ENCODE measurements at regions not wholly inside any gene's neighbourhood (a gene's known extent, or its start where the extent isn't known, plus 50 kb on each side); places are given as distances from the start of the nearest gene placed in this dataset.

GRCh38 chr20:12171923-12172524, 254.3 kb downstream of the BTBD3 start:
- no peaks in the 10 kb centered on the region for H3K36me3 ChIP-seq
- 63% methylated on average over 2 of the region's 2 CpGs for WGBS
- intact Hi-C loops (cut with DNase I): no loop called here
- no peak for DNase-seq (ENCODE audit: low spot score)
- H3K4me1 ChIP-seq (replicated peaks): no peaks in the 10 kb centered on the region
- H3K27ac ChIP-seq: no peak overlapping the region
- TF ChIP-seq CTCF (IDR thresholded peaks at IDR 0.05) (no peak), POLR2AphosphoS5 (IDR thresholded peaks at IDR 0.05) (no peak), POLR2A (IDR thresholded peaks at IDR 0.05) (no peak)
- no peak overlapping the region for H3K4me3 ChIP-seq
- H3K27me3 ChIP-seq (replicated peaks; ENCODE audit: insufficient read depth): no peaks in the 10 kb centered on the region
- no peaks in the 10 kb centered on the region for H3K9me3 ChIP-seq

GRCh38 chr20:12173347-12174012, 255.8 kb downstream of the BTBD3 start:
- intact Hi-C loops (cut with DNase I): no loop called here
- no peaks in the 10 kb centered on the region for H3K9me3 ChIP-seq
- no peak for TF ChIP-seq CTCF (IDR thresholded peaks at IDR 0.05)
- H3K36me3 ChIP-seq: no peaks in the 10 kb centered on the region
- no peak overlapping the region for H3K4me3 ChIP-seq
- DNase-seq (ENCODE audit: low spot score): no peak
- no peaks in the 10 kb centered on the region for H3K4me1 ChIP-seq (replicated peaks)
- WGBS: 77% methylated on average over 2 of the region's 2 CpGs
- no peak overlapping the region for H3K27ac ChIP-seq
- no peaks in the 10 kb centered on the region for H3K27me3 ChIP-seq (replicated peaks; ENCODE audit: insufficient read depth)

- TF ChIP-seq POLR2A (IDR thresholded peaks at IDR 0.05) (no peak), CTCF (IDR thresholded peaks at IDR 0.05) (no peak), POLR2AphosphoS5 (IDR thresholded peaks at IDR 0.05) (no peak)
- Histone ChIP-seq H3K27ac (no peak overlapping the region), H3K27me3 (replicated peaks; ENCODE audit: insufficient read depth) (no peaks in the 10 kb centered on the region), H3K36me3 (no peaks in the 10 kb centered on the region), H3K9me3 (no peaks in the 10 kb centered on the region), H3K4me3 (no peak overlapping the region), H3K4me1 (replicated peaks) (no peaks in the 10 kb centered on the region)
- DNase-seq (ENCODE audit: low spot score): no peak
- intact Hi-C loops (cut with DNase I): no loop called here
These were observed 257.8 kb downstream of the BTBD3 start for GRCh38 chr20:12175538-12175937.

- H3K9me3 ChIP-seq: no peaks in the 10 kb centered on the region
- no peak overlapping the region for H3K4me3 ChIP-seq
- DNase-seq (ENCODE audit: low spot score): no peak
- no peak for TF ChIP-seq POLR2A (IDR thresholded peaks at IDR 0.05)
- WGBS: 52% methylated on average over 3 of the region's 3 CpGs
- no peaks in the 10 kb centered on the region for H3K36me3 ChIP-seq
- H3K4me1 ChIP-seq (replicated peaks): no peaks in the 10 kb centered on the region
- no peak overlapping the region for H3K27ac ChIP-seq
- intact Hi-C loops (cut with DNase I): no loop called here
- no peaks in the 10 kb centered on the region for H3K27me3 ChIP-seq (replicated peaks; ENCODE audit: insufficient read depth)
These were observed 260.1 kb downstream of the BTBD3 start for GRCh38 chr20:12177657-12178293.

GRCh38 chr20:12179692-12180091, 262.0 kb downstream of the BTBD3 start:
- DNase-seq (ENCODE audit: low spot score): no peak
- H3K27me3 ChIP-seq (replicated peaks; ENCODE audit: insufficient read depth): no peaks in the 10 kb centered on the region
- intact Hi-C loops (cut with DNase I): no loop called here
- no peaks in the 10 kb centered on the region for H3K4me1 ChIP-seq (replicated peaks)
- H3K9me3 ChIP-seq: no peaks in the 10 kb centered on the region
- 40% methylated on average over 1 of the region's 1 CpG for WGBS
- no peak overlapping the region for H3K4me3 ChIP-seq
- TF ChIP-seq CTCF (IDR thresholded peaks at IDR 0.05) (no peak), POLR2A (IDR thresholded peaks at IDR 0.05) (no peak), POLR2AphosphoS5 (IDR thresholded peaks at IDR 0.05) (no peak)
- no peaks in the 10 kb centered on the region for H3K36me3 ChIP-seq
- H3K27ac ChIP-seq: no peak overlapping the region
